GM21528 (cell line): ENCODE measurements at regions not wholly inside any gene's neighbourhood (a gene's known extent, or its start where the extent isn't known, plus 50 kb on each side); places are given as distances from the start of the nearest gene placed in this dataset.

Experiments used
- ATAC-seq: cut with Tn5 transposase; IDR thresholded peaks from one replicate; pipeline ENCODE4 v1.9.1; 2021; ENCODE audit warnings: mild to moderate bottlenecking, moderate library complexity; ENCODE audit not compliant: unreplicated experiment, low FRiP score

GRCh38 chr2:6554466-6554865, 311.2 kb downstream of the CMPK2 start:
- no peak for ATAC-seq

GRCh38 chr2:6556755-6557154, 309.0 kb downstream of the CMPK2 start:
- ATAC-seq, result no peak

GRCh38 chr2:6557737-6558136, 308.0 kb downstream of the CMPK2 start:
- ATAC-seq, result no peak

GRCh38 chr2:6562771-6563170, 302.9 kb downstream of the CMPK2 start:
- no peak for ATAC-seq

- no peak for ATAC-seq
Measured at GRCh38 chr2:6564326-6564725, 301.4 kb downstream of the CMPK2 start.

GRCh38 chr2:6574121-6574520, 291.6 kb downstream of the CMPK2 start:
- no peak for ATAC-seq

- ATAC-seq, result no peak
Measured at GRCh38 chr2:6576302-6576701, 289.4 kb downstream of the CMPK2 start.

GRCh38 chr2:6577960-6578359, 287.7 kb downstream of the CMPK2 start:
- ATAC-seq, result no peak

GRCh38 chr2:6578416-6578815, 287.3 kb downstream of the CMPK2 start:
- ATAC-seq, result no peak

GRCh38 chr2:6579281-6579680, 286.4 kb downstream of the CMPK2 start:
- no peak for ATAC-seq

GRCh38 chr2:6580982-6581381, 284.7 kb downstream of the CMPK2 start:
- no peak for ATAC-seq

- no peak for ATAC-seq
Measured at GRCh38 chr2:6589150-6589549, 276.6 kb downstream of the CMPK2 start.

- ATAC-seq, result no peak
Measured at GRCh38 chr2:6590442-6590841, 275.3 kb downstream of the CMPK2 start.

- ATAC-seq, result no peak
Measured at GRCh38 chr2:6602471-6602870, 263.2 kb downstream of the CMPK2 start.

- ATAC-seq, result no peak
Measured at GRCh38 chr2:6605836-6606505, 259.7 kb downstream of the CMPK2 start.

GRCh38 chr2:6617794-6618193, 247.9 kb downstream of the CMPK2 start:
- no peak for ATAC-seq

- no peak for ATAC-seq
Measured at GRCh38 chr2:6618201-6618600, 247.5 kb downstream of the CMPK2 start.

- ATAC-seq, result no peak
Measured at GRCh38 chr2:6623746-6624145, 242.0 kb downstream of the CMPK2 start.

GRCh38 chr2:6626401-6627012, 239.2 kb downstream of the CMPK2 start:
- no peak for ATAC-seq

- no peak for ATAC-seq
Measured at GRCh38 chr2:6627316-6627715, 238.4 kb downstream of the CMPK2 start.

- ATAC-seq, result no peak
Measured at GRCh38 chr2:6630209-6630608, 235.5 kb downstream of the CMPK2 start.

- no peak for ATAC-seq
Measured at GRCh38 chr2:6635296-6635695, 230.4 kb downstream of the CMPK2 start.
